K562 (cell line): ENCODE measurements at regions not wholly inside any gene's neighbourhood (a gene's known extent, or its start where the extent isn't known, plus 50 kb on each side); places are given as distances from the start of the nearest gene placed in this dataset.

ENCODE experiments used
- PML ChIP-seq: IDR thresholded peaks from 2 replicates; pipeline ENCODE4 v1.6.1; 2012; ENCODE audit warnings: low read length, inconsistent platforms
- SAFB ChIP-seq: fragments of 200-400 bp; formaldehyde crosslinking; IDR thresholded peaks from 2 replicates; pipeline ENCODE4 v1.6.1; 2017; ENCODE audit warnings: low read depth, low read length, borderline replicate concordance
- SREBF2 ChIP-seq: sonication (generic); formaldehyde crosslinking; IDR thresholded peaks from 2 replicates; pipeline ENCODE4 v1.4.0; 2020; ENCODE audit warnings: mild to moderate bottlenecking, missing genetic modification reagents
- ZC3H4 ChIP-seq: sonication (generic); formaldehyde crosslinking; IDR thresholded peaks from 2 replicates; pipeline ENCODE4 v1.9.0; 2021; ENCODE audit warnings: missing genetic modification reagents, borderline replicate concordance
- ZNF311 ChIP-seq: fragments of 250-450 bp; sonication (Bioruptor Pico); IDR thresholded peaks from 2 replicates; pipeline ENCODE4 v1.4.0; 2020; ENCODE audit warnings: mild to moderate bottlenecking, moderate library complexity
- TF ChIP-seq, protein P1 (sequence below): fragments of 450-650 bp; IDR thresholded peaks from 2 replicates; pipeline ENCODE4 v1.6.1; 2018; ENCODE audit not compliant: partially characterized antibody
- TF ChIP-seq, protein P2 (sequence below): fragments of 450-650 bp; conservative IDR thresholded peaks from 2 replicates; pipeline ENCODE4 v1.6.1; 2016; ENCODE audit warnings: missing genetic modification characterization, low read depth, mild to moderate bottlenecking, control low read depth, missing compliant biosample characterization
- TF ChIP-seq, protein P3 (sequence below): sonication (generic); formaldehyde crosslinking; IDR thresholded peaks from 2 replicates; pipeline ENCODE4 v1.4.0; 2020; ENCODE audit warnings: mild to moderate bottlenecking, missing genetic modification reagents

DNA sequence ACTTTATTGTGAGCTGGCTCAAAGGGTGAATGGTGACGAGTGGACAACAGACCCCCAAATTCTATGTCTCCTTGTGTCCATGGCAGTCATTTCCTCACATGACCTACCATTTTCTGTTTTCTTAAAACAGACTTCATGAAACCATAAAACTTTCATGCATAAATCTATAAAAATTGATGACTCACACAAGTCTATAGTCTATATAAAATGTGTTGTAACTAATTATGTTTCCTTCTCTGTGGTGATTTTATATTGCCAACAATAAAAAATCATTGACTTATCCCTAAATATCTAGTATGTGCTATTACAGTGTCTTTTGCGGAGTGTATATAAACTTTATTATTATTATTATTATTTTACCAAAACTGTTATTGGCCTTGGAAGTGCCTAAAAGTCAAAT, 382.4 kb downstream of the MAT2B start (continued):
- TF ChIP-seq, protein P1, sequence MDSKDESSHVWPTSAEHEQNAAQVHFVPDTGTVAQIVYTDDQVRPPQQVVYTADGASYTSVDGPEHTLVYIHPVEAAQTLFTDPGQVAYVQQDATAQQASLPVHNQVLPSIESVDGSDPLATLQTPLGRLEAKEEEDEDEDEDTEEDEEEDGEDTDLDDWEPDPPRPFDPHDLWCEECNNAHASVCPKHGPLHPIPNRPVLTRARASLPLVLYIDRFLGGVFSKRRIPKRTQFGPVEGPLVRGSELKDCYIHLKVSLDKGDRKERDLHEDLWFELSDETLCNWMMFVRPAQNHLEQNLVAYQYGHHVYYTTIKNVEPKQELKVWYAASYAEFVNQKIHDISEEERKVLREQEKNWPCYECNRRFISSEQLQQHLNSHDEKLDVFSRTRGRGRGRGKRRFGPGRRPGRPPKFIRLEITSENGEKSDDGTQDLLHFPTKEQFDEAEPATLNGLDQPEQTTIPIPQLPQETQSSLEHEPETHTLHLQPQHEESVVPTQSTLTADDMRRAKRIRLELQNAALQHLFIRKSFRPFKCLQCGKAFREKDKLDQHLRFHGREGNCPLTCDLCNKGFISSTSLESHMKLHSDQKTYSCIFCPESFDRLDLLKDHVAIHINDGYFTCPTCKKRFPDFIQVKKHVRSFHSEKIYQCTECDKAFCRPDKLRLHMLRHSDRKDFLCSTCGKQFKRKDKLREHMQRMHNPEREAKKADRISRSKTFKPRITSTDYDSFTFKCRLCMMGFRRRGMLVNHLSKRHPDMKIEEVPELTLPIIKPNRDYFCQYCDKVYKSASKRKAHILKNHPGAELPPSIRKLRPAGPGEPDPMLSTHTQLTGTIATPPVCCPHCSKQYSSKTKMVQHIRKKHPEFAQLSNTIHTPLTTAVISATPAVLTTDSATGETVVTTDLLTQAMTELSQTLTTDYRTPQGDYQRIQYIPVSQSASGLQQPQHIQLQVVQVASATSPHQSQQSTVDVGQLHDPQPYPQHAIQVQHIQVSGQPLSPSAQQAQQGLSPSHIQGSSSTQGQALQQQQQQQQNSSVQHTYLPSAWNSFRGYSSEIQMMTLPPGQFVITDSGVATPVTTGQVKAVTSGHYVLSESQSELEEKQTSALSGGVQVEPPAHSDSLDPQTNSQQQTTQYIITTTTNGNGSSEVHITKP, result no peak
- no peak for TF ChIP-seq SREBF2 (CRISPR knock-in tag)
- TF ChIP-seq, protein P2, sequence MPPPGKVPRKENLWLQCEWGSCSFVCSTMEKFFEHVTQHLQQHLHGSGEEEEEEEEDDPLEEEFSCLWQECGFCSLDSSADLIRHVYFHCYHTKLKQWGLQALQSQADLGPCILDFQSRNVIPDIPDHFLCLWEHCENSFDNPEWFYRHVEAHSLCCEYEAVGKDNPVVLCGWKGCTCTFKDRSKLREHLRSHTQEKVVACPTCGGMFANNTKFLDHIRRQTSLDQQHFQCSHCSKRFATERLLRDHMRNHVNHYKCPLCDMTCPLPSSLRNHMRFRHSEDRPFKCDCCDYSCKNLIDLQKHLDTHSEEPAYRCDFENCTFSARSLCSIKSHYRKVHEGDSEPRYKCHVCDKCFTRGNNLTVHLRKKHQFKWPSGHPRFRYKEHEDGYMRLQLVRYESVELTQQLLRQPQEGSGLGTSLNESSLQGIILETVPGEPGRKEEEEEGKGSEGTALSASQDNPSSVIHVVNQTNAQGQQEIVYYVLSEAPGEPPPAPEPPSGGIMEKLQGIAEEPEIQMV (tag), result no peak
- TF ChIP-seq PML, result no peak
- no peak for TF ChIP-seq SAFB
- no peak for TF ChIP-seq ZNF311 (CRISPR knock-in tag)
- TF ChIP-seq ZC3H4 (CRISPR knock-in tag), result no peak
- TF ChIP-seq, protein P3, sequence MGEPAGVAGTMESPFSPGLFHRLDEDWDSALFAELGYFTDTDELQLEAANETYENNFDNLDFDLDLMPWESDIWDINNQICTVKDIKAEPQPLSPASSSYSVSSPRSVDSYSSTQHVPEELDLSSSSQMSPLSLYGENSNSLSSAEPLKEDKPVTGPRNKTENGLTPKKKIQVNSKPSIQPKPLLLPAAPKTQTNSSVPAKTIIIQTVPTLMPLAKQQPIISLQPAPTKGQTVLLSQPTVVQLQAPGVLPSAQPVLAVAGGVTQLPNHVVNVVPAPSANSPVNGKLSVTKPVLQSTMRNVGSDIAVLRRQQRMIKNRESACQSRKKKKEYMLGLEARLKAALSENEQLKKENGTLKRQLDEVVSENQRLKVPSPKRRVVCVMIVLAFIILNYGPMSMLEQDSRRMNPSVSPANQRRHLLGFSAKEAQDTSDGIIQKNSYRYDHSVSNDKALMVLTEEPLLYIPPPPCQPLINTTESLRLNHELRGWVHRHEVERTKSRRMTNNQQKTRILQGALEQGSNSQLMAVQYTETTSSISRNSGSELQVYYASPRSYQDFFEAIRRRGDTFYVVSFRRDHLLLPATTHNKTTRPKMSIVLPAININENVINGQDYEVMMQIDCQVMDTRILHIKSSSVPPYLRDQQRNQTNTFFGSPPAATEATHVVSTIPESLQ (CRISPR knock-in tag), result no peak
